ENCODE measurements at regions not wholly inside any gene's neighbourhood (a gene's known extent, or its start where the extent isn't known, plus 50 kb on each side); places are given as distances from the start of the nearest gene placed in this dataset.
"Not testable (repeated sequence)": the region's sequence is repeated elsewhere in the genome, so short reads cannot be mapped to it uniquely, and the experiment has no call there.

DNA sequence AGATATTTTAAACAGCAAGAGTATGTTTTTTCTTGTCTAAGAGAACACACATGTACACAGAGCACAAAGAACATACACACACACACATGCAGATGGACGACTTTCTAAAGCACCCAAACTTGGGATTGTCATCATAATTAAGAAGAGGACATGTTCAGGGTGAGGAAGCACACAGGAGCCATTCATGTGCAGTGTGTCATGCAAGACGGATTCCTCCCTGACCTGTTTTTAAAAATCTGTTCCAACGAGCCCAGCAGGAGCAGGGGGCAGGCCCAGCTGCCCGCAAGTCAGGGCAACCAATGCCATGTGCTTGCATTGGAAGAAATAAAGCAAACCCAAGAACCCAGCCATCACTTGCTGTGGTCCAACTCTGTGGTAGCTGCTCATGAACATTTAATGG is 167.3 kb upstream of the ZNF644 start:
- no peaks in the 10 kb centered on the region for H3K4me1 Mint-ChIP-seq (ENCODE audit: unreplicated experiment)
- peaks cover 14% of the 10 kb centered on the region for H3K27me3 Mint-ChIP-seq
- peaks cover 4% of the 10 kb centered on the region for H3K9me3 Mint-ChIP-seq
- no peaks in the 10 kb centered on the region for H3K36me3 Mint-ChIP-seq
- TF ChIP-seq, protein P1, sequence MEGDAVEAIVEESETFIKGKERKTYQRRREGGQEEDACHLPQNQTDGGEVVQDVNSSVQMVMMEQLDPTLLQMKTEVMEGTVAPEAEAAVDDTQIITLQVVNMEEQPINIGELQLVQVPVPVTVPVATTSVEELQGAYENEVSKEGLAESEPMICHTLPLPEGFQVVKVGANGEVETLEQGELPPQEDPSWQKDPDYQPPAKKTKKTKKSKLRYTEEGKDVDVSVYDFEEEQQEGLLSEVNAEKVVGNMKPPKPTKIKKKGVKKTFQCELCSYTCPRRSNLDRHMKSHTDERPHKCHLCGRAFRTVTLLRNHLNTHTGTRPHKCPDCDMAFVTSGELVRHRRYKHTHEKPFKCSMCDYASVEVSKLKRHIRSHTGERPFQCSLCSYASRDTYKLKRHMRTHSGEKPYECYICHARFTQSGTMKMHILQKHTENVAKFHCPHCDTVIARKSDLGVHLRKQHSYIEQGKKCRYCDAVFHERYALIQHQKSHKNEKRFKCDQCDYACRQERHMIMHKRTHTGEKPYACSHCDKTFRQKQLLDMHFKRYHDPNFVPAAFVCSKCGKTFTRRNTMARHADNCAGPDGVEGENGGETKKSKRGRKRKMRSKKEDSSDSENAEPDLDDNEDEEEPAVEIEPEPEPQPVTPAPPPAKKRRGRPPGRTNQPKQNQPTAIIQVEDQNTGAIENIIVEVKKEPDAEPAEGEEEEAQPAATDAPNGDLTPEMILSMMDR (conservative IDR thresholded peaks at IDR 0.05), result no peak
- DNase-seq (ENCODE audit: extremely low spot score, unreplicated experiment), result no peak
- H3K4me3 Mint-ChIP-seq, result no peak overlapping the region
- no peak overlapping the region for H3K27ac Mint-ChIP-seq

DNA sequence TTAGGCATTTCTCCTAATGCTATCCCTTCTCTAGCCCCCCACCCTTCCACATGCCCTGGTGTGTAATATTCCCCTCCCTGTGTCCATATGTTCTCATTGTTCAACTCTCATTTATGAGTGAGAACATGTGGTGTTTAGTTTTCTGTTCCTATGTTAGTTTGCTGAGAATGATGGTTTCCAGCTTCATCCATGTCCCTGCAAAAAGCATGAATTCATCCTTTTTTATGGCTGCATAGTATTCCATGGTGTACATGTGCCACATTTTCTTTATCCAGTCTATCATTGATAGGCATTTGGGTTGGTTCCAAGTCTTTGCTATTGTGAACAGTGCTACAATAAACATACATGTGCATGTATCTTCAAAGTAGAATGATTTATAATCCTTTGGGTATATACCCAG is 161.0 kb upstream of the ZNF644 start:
- not testable (repeated sequence) for H3K4me3 Mint-ChIP-seq; DNase-seq (ENCODE audit: extremely low spot score, unreplicated experiment); H3K36me3 Mint-ChIP-seq; H3K27me3 Mint-ChIP-seq; H3K9me3 Mint-ChIP-seq; H3K27ac Mint-ChIP-seq; H3K4me1 Mint-ChIP-seq (ENCODE audit: unreplicated experiment)

DNA sequence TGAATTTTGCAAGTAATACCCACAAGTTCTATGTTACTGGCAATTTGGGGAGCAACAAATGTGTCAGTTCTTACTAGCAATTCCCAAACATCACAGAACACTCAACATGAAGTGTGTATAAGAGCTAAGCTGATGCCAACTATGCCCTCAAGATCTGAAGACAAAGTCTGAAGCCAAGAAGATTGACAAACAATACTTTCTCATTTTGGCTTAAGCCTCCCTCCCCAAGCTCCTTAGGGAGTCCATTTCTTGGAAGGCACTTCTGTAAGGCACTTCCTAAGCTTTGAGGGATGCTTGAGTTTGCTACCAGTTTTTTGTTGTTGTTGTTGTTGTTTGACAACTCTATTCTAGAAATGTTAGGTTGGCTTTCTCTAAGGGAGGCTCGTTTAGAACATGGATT is 154.4 kb upstream of the ZNF644 start:
- TF ChIP-seq, protein P1 (conservative IDR thresholded peaks at IDR 0.05), result no peak
- H3K27ac Mint-ChIP-seq, result no peak overlapping the region
- H3K4me3 Mint-ChIP-seq, result no peak overlapping the region
- no peaks in the 10 kb centered on the region for H3K36me3 Mint-ChIP-seq
- no peak for DNase-seq (ENCODE audit: extremely low spot score, unreplicated experiment)
- H3K9me3 Mint-ChIP-seq, result no peaks in the 10 kb centered on the region
- H3K4me1 Mint-ChIP-seq (ENCODE audit: unreplicated experiment), result no peaks in the 10 kb centered on the region
- H3K27me3 Mint-ChIP-seq, result peaks cover 25% of the 10 kb centered on the region

DNA sequence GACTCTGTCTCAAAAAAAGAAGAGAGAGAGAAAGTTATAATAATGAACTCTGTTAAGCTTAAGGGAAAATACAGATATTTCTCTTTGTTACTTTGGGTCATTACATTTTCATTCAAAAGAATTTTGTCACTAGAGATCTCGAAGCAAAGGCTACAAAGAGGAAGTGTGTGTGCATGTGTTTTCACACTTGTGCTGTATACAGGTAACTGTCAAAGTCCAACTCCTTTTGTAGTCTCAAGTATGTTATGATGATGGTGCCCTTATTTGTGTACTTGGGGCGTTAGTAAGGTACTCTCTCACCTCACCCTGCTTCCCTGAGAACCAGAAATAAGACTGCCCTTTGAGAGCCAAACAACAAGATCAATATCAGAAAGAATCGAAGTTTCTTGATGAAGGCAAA is 152.9 kb upstream of the ZNF644 start:
- H3K27me3 Mint-ChIP-seq, result peaks cover 25% of the 10 kb centered on the region
- no peak for DNase-seq (ENCODE audit: extremely low spot score, unreplicated experiment)
- H3K9me3 Mint-ChIP-seq, result no peaks in the 10 kb centered on the region
- no peaks in the 10 kb centered on the region for H3K36me3 Mint-ChIP-seq
- H3K4me1 Mint-ChIP-seq (ENCODE audit: unreplicated experiment), result no peaks in the 10 kb centered on the region
- TF ChIP-seq, protein P1 (conservative IDR thresholded peaks at IDR 0.05), result no peak
- no peak overlapping the region for H3K4me3 Mint-ChIP-seq
- no peak overlapping the region for H3K27ac Mint-ChIP-seq

DNA sequence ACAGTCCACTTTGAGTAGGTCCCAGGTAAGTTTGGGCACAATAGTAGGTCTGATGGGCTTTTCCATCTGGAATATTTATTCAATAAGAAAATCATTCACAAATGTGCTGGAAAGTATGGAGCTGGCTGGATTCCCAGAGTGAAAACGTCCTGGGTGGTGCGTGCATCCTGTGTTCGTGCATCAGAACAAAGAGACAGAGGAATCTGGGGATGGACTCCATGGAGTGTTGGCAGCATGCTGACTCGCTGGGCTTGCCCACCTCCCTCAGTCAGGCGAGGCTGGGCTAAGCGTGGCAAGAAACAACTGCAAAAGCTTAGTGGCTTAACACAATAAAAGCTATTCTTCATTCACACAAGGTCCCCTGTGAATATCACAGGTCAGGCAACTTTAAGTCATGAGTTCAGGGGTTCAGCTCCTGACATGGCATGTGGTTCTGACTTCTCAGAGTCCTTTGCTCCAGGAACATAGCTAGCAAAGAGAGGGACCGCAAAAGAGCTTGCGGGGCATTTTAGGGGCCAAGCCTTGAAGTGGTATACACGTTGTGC is 151.6 kb upstream of the ZNF644 start:
- H3K9me3 Mint-ChIP-seq, result no peaks in the 10 kb centered on the region
- DNase-seq (ENCODE audit: extremely low spot score, unreplicated experiment), result no peak
- no peak overlapping the region for H3K27ac Mint-ChIP-seq
- H3K4me3 Mint-ChIP-seq, result no peak overlapping the region
- H3K27me3 Mint-ChIP-seq, result peaks cover 25% of the 10 kb centered on the region
- no peaks in the 10 kb centered on the region for H3K36me3 Mint-ChIP-seq
- TF ChIP-seq, protein P1 (conservative IDR thresholded peaks at IDR 0.05), result no peak
- H3K4me1 Mint-ChIP-seq (ENCODE audit: unreplicated experiment), result no peaks in the 10 kb centered on the region

DNA sequence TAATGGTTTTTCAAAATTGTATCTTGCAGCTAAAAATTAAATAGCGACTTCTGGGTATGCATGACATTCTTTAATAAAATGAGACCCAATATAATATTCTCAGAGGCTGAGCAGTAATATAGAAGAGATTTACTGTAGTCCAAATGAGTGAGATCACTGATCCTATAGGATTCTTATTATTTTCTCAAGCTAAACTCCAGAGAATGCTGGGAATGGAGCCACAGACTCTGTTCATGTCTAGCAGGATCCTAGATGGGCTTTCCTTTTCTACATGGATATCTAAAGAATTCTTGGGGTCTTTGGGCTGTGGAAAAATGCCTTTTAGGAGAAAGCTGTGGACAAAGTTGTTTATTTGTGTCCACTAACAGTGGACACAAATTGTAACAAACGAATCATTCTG is 150.7 kb upstream of the ZNF644 start:
- Mint-ChIP-seq H3K27me3 (peaks cover 21% of the 10 kb centered on the region), H3K4me3 (no peak overlapping the region), H3K36me3 (no peaks in the 10 kb centered on the region), H3K27ac (no peak overlapping the region), H3K4me1 (ENCODE audit: unreplicated experiment) (no peaks in the 10 kb centered on the region), H3K9me3 (no peaks in the 10 kb centered on the region)
- TF ChIP-seq, protein P1 (conservative IDR thresholded peaks at IDR 0.05), result no peak
- DNase-seq (ENCODE audit: extremely low spot score, unreplicated experiment), result no peak

Data from type B pancreatic cell (in vitro differentiated cells).